Stimulated activated CD4-positive, alpha-beta T cell treated with anti-CD3 and anti-CD28 coated beads, Interleukin-2, amount 100 ng/mL, for 24 hours (primary cell): ENCODE measurements at regions not wholly inside any gene's neighbourhood (a gene's known extent, or its start where the extent isn't known, plus 50 kb on each side); places are given as distances from the start of the nearest gene placed in this dataset.
"Not testable (repeated sequence)": the region's sequence is repeated elsewhere in the genome, so short reads cannot be mapped to it uniquely, and the experiment has no call there.

Source experiments
- DNase-seq, 2 donors: peaks; one replicate each; pipeline ENCODE4 v3.0.0-alpha.2; 2020

- no peak for DNase-seq
These were observed 58.0 kb upstream of the AHI1 start for GRCh38 chr6:135555550-135555949.

GRCh38 chr6:135557582-135557981 lies 60.0 kb upstream of the AHI1 start:
- no peak for DNase-seq

- not testable (repeated sequence) for DNase-seq
These were observed 68.1 kb upstream of the AHI1 start for GRCh38 chr6:135565605-135566004.

- no peak for DNase-seq
These were observed 69.0 kb upstream of the AHI1 start for GRCh38 chr6:135566311-135567068.

GRCh38 chr6:135567375-135568083 lies 70.0 kb upstream of the AHI1 start:
- DNase-seq: no peak

- DNase-seq: peak in 1 of 2 donors; percentile 42
These were observed 70.8 kb upstream of the AHI1 start for GRCh38 chr6:135568379-135568778.

- no peak for DNase-seq
These were observed 74.5 kb upstream of the AHI1 start for GRCh38 chr6:135572051-135572450.

- no peak for DNase-seq
These were observed 78.1 kb upstream of the AHI1 start for GRCh38 chr6:135575629-135576028.

GRCh38 chr6:135576055-135576454 lies 78.5 kb upstream of the AHI1 start:
- DNase-seq: no peak

GRCh38 chr6:135577059-135577538 lies 79.6 kb upstream of the AHI1 start:
- no peak for DNase-seq

GRCh38 chr6:135578976-135579375 lies 81.4 kb upstream of the AHI1 start:
- DNase-seq: no peak

- DNase-seq: no peak
These were observed 83.7 kb upstream of the AHI1 start for GRCh38 chr6:135581211-135581610.

- no peak for DNase-seq
These were observed 85.8 kb upstream of the AHI1 start for GRCh38 chr6:135583256-135583761.

- DNase-seq: no peak
These were observed 88.8 kb upstream of the AHI1 start for GRCh38 chr6:135586388-135586787.

GRCh38 chr6:135586844-135587243 lies 89.3 kb upstream of the AHI1 start:
- peak in 1 of 2 donors; percentile 23 for DNase-seq

- DNase-seq: no peak
These were observed 94.7 kb upstream of the AHI1 start for GRCh38 chr6:135592276-135592675.

GRCh38 chr6:135594000-135594399 lies 96.5 kb upstream of the AHI1 start:
- DNase-seq: no peak

GRCh38 chr6:135600086-135600702 lies 102.7 kb upstream of the AHI1 start:
- DNase-seq: no peak

GRCh38 chr6:135600931-135601330 lies 103.4 kb upstream of the AHI1 start:
- DNase-seq: no peak

- DNase-seq: no peak
These were observed 104.3 kb upstream of the AHI1 start for GRCh38 chr6:135601857-135602256.

GRCh38 chr6:135603249-135603648 lies 105.7 kb upstream of the AHI1 start:
- no peak for DNase-seq

GRCh38 chr6:135604035-135604860 lies 106.7 kb upstream of the AHI1 start:
- DNase-seq: no peak
